HCT116 (cell line): ENCODE measurements at regions not wholly inside any gene's neighbourhood (a gene's known extent, or its start where the extent isn't known, plus 50 kb on each side); places are given as distances from the start of the nearest gene placed in this dataset.

Experiments used
- ATAC-seq: fragments of 200-7000 bp; cut with Tn5 transposase; 2 replicates; pipeline ENCODE4 v1.9.1; 2020; ENCODE audit warnings: mild to moderate bottlenecking, moderate library complexity
- BruUV-seq: library from RNA; stranded (reverse); fragments of 400-500 nt; replicated peaks from 2 replicates; lab custom pipeline; 2021; lab: Mats Ljungman, UMichigan
- CTCF ChIA-PET: fragments of 300-600 bp; sonication (Branson Sonifier 250); formaldehyde crosslinking; loops from one replicate; lab custom pipeline; 2021; ENCODE audit warnings: antibody characterized with exemption; lab: Charles Lee
- POLR2A ChIA-PET: fragments of 300-600, 350-600 bp; sonication (Branson Sonifier 250); formaldehyde crosslinking; loops from one replicate; lab custom pipeline; 2021; ENCODE audit warnings: antibody characterized with exemption; lab: Charles Lee
- RAD21 ChIA-PET, 2 experiments: fragments of 300-600 bp; sonication (Branson Sonifier 250); formaldehyde crosslinking; loops; one replicate each; lab custom pipeline; 2023; ENCODE audit warnings: low total read pairs in 2 of 2; ENCODE audit not compliant: uncharacterized antibody in 2 of 2, unreplicated experiment in 2 of 2, low non-redundant PET in 1 of 2; lab: Charles Lee
- DNase-seq: peaks from one replicate; pipeline ENCODE4 v3.0.0-alpha.2; 2010; ENCODE audit warnings: low read depth, low spot score
- H2AFZ ChIP-seq: fragments of 200-600 bp; shearing (Covaris generic), sonication (generic); 2 replicates; pipeline ENCODE4 v1.6.1; 2017; ENCODE audit warnings: low read depth, mixed run types, mixed read lengths, antibody characterized with exemption, low read length; ENCODE audit not compliant: poor library complexity, severe bottlenecking
- H3K27ac ChIP-seq: 2 replicates; pipeline ENCODE4 v1.5.1; 2012; ENCODE audit warnings: low read depth, low read length
- H3K27me3 ChIP-seq: fragments of 200-600 bp; sonication (generic); 2 replicates; pipeline ENCODE4 v1.6.1; 2016; ENCODE audit warnings: mixed run types, low read length, mixed read lengths; ENCODE audit not compliant: insufficient read depth
- H3K36me3 ChIP-seq, 2 experiments: fragments of 200-500 bp in 1 of 2; fragments of 200-600 bp in 1 of 2; sonication (Bioruptor generic) in 1 of 2; sonication (generic) in 1 of 2; 2 replicates each; pipeline versions ENCODE4 v1.5.1 to v1.6.1; 2014 to 2016; ENCODE audit warnings: low read length in 2 of 2, inconsistent platforms in 1 of 2, mixed read lengths in 1 of 2, mixed run types in 1 of 2; ENCODE audit not compliant: insufficient read depth in 2 of 2, control insufficient read depth in 1 of 2
- H3K4me1 ChIP-seq, 2 experiments: fragments of 200-600 bp in 1 of 2; sonication (generic) in 1 of 2; 2 replicates each; pipeline versions ENCODE4 v1.5.1 to v1.6.1; 2012 to 2017; ENCODE audit warnings: low read length in 2 of 2, inconsistent platforms in 1 of 2, mild to moderate bottlenecking in 1 of 2, mixed read lengths in 1 of 2, mixed run types in 1 of 2, moderate library complexity in 1 of 2; ENCODE audit not compliant: insufficient read depth in 2 of 2, control insufficient read depth in 1 of 2
- H3K4me2 ChIP-seq: fragments of 200-600 bp; sonication (generic); 2 replicates; pipeline ENCODE4 v1.6.1; 2017; ENCODE audit warnings: mixed run types, low read length, mixed read lengths
- H3K4me3 ChIP-seq, 2 experiments: fragments of 200-600 bp in 1 of 2; sonication (generic) in 1 of 2; replicated peaks in 1 of 2; 2 replicates each; pipeline ENCODE4 v1.5.1; 2011 to 2016; ENCODE audit warnings: low read length in 2 of 2, control low read depth in 1 of 2, low read depth in 1 of 2, mild to moderate bottlenecking in 1 of 2, mixed read lengths in 1 of 2, mixed run types in 1 of 2
- H3K79me2 ChIP-seq: fragments of 200-600 bp; sonication (generic); 2 replicates; pipeline ENCODE4 v1.6.1; 2017; ENCODE audit warnings: mild to moderate bottlenecking, mixed run types, low read length, moderate library complexity, mixed read lengths; ENCODE audit not compliant: insufficient read depth
- H3K9ac ChIP-seq: fragments of 200-600 bp; sonication (generic); 2 replicates; pipeline ENCODE4 v1.6.1; 2016; ENCODE audit warnings: low read length, mixed read lengths
- H3K9me2 ChIP-seq: fragments of 200-600 bp; sonication (generic), shearing (Covaris generic); 2 replicates; pipeline ENCODE4 v1.6.1; 2017; ENCODE audit warnings: mixed run types, mild to moderate bottlenecking, moderate library complexity; ENCODE audit not compliant: insufficient read depth
- H3K9me3 ChIP-seq, 2 experiments: fragments of 200-500 bp in 1 of 2; fragments of 200-600 bp in 1 of 2; sonication (Bioruptor generic) in 1 of 2; sonication (generic) in 1 of 2; 2 replicates each; pipeline ENCODE4 v1.6.1; 2014 to 2017; ENCODE audit warnings: low read length in 2 of 2, mixed read lengths in 2 of 2, inconsistent platforms in 1 of 2, low read depth in 1 of 2, mild to moderate bottlenecking in 1 of 2, mixed run types in 1 of 2, moderate library complexity in 1 of 2; ENCODE audit not compliant: control insufficient read depth in 1 of 2, insufficient read depth in 1 of 2
- H4K20me1 ChIP-seq: fragments of 200-600 bp; sonication (generic), shearing (Covaris generic); 2 replicates; pipeline ENCODE4 v1.6.1; 2017; ENCODE audit warnings: mixed run types, mild to moderate bottlenecking, moderate library complexity; ENCODE audit not compliant: insufficient read depth
- EZH2 ChIP-seq: fragments of 200-600 bp; sonication (generic); IDR thresholded peaks from 2 replicates; pipeline ENCODE4 v1.6.1; 2017; ENCODE audit warnings: antibody characterized with exemption, mixed run types
- YY1 ChIP-seq: IDR thresholded peaks from 2 replicates; pipeline ENCODE4 v1.6.1; 2011; ENCODE audit warnings: low read length, low read depth, moderate library complexity, mild to moderate bottlenecking; ENCODE audit not compliant: insufficient replicate concordance; ENCODE audit errors: extremely low read depth
- ZNF274 ChIP-seq: fragments of 200-500 bp; sonication (Bioruptor generic); IDR thresholded peaks from 2 replicates; pipeline ENCODE4 v1.6.1; 2014; ENCODE audit warnings: mild to moderate bottlenecking, low read depth, low read length, inconsistent platforms
- intact Hi-C: fragments of 100-400 bp; cut with micrococcal nuclease; formaldehyde crosslinking; loops from 2 replicates; pipeline ENCODE4 v1.10.0; 2022
- TF ChIP-seq, protein P1 (sequence below): IDR thresholded peaks from 2 replicates; pipeline ENCODE4 v1.6.1; 2012; ENCODE audit warnings: low read depth
- TF ChIP-seq, protein P2 (sequence below): IDR thresholded peaks from 2 replicates; pipeline ENCODE4 v1.6.1; 2012
- TF ChIP-seq, protein P3 (sequence below): IDR thresholded peaks from 2 replicates; pipeline ENCODE4 v1.6.1; 2012
- TF ChIP-seq, protein P4 (sequence below), 3 experiments: fragments of 200-600 bp in 1 of 3; sonication (generic) in 1 of 3; IDR thresholded peaks in 2 of 3; conservative IDR thresholded peaks in 1 of 3; 2 replicates each; pipeline ENCODE4 v1.5.1; 2012 to 2017; ENCODE audit warnings: low read depth in 2 of 3, low read length in 2 of 3, antibody characterized with exemption in 1 of 3, borderline replicate concordance in 1 of 3, control low read depth in 1 of 3, mild to moderate bottlenecking in 1 of 3, mixed read lengths in 1 of 3, mixed run types in 1 of 3, moderate library complexity in 1 of 3; ENCODE audit not compliant: insufficient read depth in 1 of 3

DNA sequence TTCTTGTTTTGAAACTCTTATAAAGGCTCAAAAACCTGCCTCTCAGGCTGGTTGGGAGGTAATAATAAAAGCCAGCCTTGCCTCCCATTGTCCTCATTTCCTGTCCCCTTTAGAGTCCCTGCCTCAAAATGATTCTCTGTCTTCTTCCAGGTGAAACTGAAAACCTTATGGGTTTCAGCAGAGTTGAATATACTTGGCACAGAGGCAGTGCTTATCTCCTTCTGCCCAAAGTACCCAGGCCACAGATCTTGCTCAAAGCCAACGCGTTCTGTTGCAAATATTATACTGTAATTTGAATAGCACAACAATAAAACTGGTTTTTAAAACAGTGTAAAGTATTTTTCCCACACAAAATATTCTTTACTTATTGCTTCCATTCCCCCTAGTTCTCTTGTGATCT is 183.1 kb upstream of the GIMD1 start (continued):
- TF ChIP-seq, protein P1, sequence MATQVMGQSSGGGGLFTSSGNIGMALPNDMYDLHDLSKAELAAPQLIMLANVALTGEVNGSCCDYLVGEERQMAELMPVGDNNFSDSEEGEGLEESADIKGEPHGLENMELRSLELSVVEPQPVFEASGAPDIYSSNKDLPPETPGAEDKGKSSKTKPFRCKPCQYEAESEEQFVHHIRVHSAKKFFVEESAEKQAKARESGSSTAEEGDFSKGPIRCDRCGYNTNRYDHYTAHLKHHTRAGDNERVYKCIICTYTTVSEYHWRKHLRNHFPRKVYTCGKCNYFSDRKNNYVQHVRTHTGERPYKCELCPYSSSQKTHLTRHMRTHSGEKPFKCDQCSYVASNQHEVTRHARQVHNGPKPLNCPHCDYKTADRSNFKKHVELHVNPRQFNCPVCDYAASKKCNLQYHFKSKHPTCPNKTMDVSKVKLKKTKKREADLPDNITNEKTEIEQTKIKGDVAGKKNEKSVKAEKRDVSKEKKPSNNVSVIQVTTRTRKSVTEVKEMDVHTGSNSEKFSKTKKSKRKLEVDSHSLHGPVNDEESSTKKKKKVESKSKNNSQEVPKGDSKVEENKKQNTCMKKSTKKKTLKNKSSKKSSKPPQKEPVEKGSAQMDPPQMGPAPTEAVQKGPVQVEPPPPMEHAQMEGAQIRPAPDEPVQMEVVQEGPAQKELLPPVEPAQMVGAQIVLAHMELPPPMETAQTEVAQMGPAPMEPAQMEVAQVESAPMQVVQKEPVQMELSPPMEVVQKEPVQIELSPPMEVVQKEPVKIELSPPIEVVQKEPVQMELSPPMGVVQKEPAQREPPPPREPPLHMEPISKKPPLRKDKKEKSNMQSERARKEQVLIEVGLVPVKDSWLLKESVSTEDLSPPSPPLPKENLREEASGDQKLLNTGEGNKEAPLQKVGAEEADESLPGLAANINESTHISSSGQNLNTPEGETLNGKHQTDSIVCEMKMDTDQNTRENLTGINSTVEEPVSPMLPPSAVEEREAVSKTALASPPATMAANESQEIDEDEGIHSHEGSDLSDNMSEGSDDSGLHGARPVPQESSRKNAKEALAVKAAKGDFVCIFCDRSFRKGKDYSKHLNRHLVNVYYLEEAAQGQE = no peak
- no peak for TF ChIP-seq EZH2

DNA sequence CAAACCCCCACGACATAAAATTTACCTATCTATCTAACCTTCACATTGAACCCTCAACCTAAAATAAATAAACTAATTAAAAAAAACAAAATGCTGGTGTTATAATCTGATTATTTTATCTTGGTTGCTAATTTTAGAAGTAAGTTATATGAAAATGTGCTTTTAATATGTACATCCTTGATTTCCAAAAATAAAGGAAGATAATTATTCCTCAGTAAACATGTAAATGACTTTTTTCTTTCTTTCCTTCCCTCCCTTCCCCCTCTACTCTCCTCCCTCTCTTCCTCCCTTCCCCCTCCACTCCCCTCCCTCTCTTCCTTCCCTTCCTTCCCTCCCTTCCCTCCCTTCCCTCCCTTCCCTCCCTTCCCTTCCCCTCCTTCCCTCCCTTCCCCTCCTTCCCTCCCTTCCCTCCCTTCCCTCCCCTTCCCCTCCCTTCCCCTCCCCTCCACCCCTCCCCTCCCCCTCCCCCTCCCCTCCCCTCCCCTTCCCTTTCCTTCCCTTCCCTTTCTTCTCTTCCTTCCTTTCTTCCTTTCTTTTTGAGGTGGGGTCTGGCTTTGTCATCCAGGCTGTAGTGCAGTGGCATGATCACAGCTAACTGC is 180.0 kb upstream of the GIMD1 start:
- Histone ChIP-seq H3K79me2 (no peaks in the 10 kb centered on the region), H4K20me1 (no peaks in the 10 kb centered on the region), H3K27me3 (no peaks in the 10 kb centered on the region), H3K4me2 (no peak overlapping the region), H3K4me3 (no peak overlapping the region), H3K9me2 (no peaks in the 10 kb centered on the region), H3K36me3 (no peaks in the 10 kb centered on the region), H3K9ac (no peak overlapping the region), H2AFZ (no peak overlapping the region), H3K27ac (no peak overlapping the region), H3K9me3 (no peaks in the 10 kb centered on the region), H3K4me1 (no peaks in the 10 kb centered on the region)
- intact Hi-C loops = no loop called here
- RAD21 ChIA-PET = no interaction called here
- no peak for TF ChIP-seq YY1
- TF ChIP-seq, protein P2, sequence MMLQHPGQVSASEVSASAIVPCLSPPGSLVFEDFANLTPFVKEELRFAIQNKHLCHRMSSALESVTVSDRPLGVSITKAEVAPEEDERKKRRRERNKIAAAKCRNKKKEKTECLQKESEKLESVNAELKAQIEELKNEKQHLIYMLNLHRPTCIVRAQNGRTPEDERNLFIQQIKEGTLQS = no peak
- TF ChIP-seq, protein P3, sequence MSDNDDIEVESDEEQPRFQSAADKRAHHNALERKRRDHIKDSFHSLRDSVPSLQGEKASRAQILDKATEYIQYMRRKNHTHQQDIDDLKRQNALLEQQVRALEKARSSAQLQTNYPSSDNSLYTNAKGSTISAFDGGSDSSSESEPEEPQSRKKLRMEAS = no peak
- TF ChIP-seq, protein P4, sequence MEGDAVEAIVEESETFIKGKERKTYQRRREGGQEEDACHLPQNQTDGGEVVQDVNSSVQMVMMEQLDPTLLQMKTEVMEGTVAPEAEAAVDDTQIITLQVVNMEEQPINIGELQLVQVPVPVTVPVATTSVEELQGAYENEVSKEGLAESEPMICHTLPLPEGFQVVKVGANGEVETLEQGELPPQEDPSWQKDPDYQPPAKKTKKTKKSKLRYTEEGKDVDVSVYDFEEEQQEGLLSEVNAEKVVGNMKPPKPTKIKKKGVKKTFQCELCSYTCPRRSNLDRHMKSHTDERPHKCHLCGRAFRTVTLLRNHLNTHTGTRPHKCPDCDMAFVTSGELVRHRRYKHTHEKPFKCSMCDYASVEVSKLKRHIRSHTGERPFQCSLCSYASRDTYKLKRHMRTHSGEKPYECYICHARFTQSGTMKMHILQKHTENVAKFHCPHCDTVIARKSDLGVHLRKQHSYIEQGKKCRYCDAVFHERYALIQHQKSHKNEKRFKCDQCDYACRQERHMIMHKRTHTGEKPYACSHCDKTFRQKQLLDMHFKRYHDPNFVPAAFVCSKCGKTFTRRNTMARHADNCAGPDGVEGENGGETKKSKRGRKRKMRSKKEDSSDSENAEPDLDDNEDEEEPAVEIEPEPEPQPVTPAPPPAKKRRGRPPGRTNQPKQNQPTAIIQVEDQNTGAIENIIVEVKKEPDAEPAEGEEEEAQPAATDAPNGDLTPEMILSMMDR (IDR thresholded peaks at IDR 0.05 in 2 of 3, conservative IDR thresholded peaks at IDR 0.05 in 1 of 3; ENCODE audit: borderline replicate concordance in 1 of 3, insufficient read depth in 1 of 3, low read depth in 2 of 3, low read length in 2 of 3) = no peak
- TF ChIP-seq ZNF274 = no peak
- no peak for DNase-seq
- no peak for ATAC-seq
- no TSS peak for BruUV-seq
- POLR2A ChIA-PET = no interaction called here
- CTCF ChIA-PET = no interaction called here
